ENCODE measurements at regions not wholly inside any gene's neighbourhood (a gene's known extent, or its start where the extent isn't known, plus 50 kb on each side); places are given as distances from the start of the nearest gene placed in this dataset.

GRCh38 chr13:50235604-50236342 is 220.5 kb downstream of the KCNRG start:
- TF ChIP-seq CTCF (IDR thresholded peaks at IDR 0.05) = no peak
- TF ChIP-seq POLR2A (IDR thresholded peaks at IDR 0.05) = no peak

Data from ovary (tissue), 3 donors.